ENCODE measurements at regions not wholly inside any gene's neighbourhood (a gene's known extent, or its start where the extent isn't known, plus 50 kb on each side); places are given as distances from the start of the nearest gene placed in this dataset.

GRCh38 chr2:235149736-235150135, 197.9 kb downstream of the SH3BP4 start:
- intact Hi-C loops (cut with DNase I; ENCODE audit: low total_unique reads): no loop called here
- DNase-seq (ENCODE audit: low spot score in 2 of 2): no peak
- peaks cover 0 to 2% of the 10 kb centered on the region in 2 donors for H3K4me1 ChIP-seq
- no peaks in the 10 kb centered on the region for H3K27me3 ChIP-seq
- no peaks in the 10 kb centered on the region for H3K9me3 ChIP-seq
- H3K4me3 ChIP-seq: no peak overlapping the region
- no peak for TF ChIP-seq POLR2AphosphoS5 (IDR thresholded peaks at IDR 0.05)
- no peak for TF ChIP-seq POLR2A (IDR thresholded peaks at IDR 0.05)
- TF ChIP-seq CTCF (IDR thresholded peaks at IDR 0.05): no peak
- peak overlapping the region in 1 of 2 donors; percentile 62 for H3K27ac ChIP-seq
- H3K36me3 ChIP-seq: no peaks in the 10 kb centered on the region

- Histone ChIP-seq H3K4me3 (no peak overlapping the region), H3K27me3 (no peaks in the 10 kb centered on the region), H3K27ac (no peak overlapping the region), H3K36me3 (no peaks in the 10 kb centered on the region), H3K9me3 (no peaks in the 10 kb centered on the region), H3K4me1 (peaks cover 0 to 2% of the 10 kb centered on the region in 2 donors)
- intact Hi-C loops (cut with DNase I; ENCODE audit: low total_unique reads): no loop called here
- DNase-seq (ENCODE audit: low spot score in 2 of 2): no peak
- TF ChIP-seq POLR2AphosphoS5 (IDR thresholded peaks at IDR 0.05) (no peak), POLR2A (IDR thresholded peaks at IDR 0.05) (no peak), CTCF (IDR thresholded peaks at IDR 0.05) (no peak)
Measured at GRCh38 chr2:235151152-235151551, 199.3 kb downstream of the SH3BP4 start.

GRCh38 chr2:235155163-235155562, 203.3 kb downstream of the SH3BP4 start:
- Histone ChIP-seq H3K27me3 (no peaks in the 10 kb centered on the region), H3K27ac (no peak overlapping the region), H3K9me3 (no peaks in the 10 kb centered on the region), H3K4me1 (no peaks in the 10 kb centered on the region), H3K4me3 (no peak overlapping the region), H3K36me3 (no peaks in the 10 kb centered on the region)
- DNase-seq (ENCODE audit: low spot score in 2 of 2): no peak
- intact Hi-C loops (cut with DNase I; ENCODE audit: low total_unique reads): no loop called here
- TF ChIP-seq POLR2AphosphoS5 (IDR thresholded peaks at IDR 0.05) (no peak), POLR2A (IDR thresholded peaks at IDR 0.05) (no peak), CTCF (IDR thresholded peaks at IDR 0.05) (no peak)

- no peak for DNase-seq (ENCODE audit: low spot score in 2 of 2)
- H3K9me3 ChIP-seq: no peaks in the 10 kb centered on the region
- TF ChIP-seq CTCF (IDR thresholded peaks at IDR 0.05) (no peak), POLR2A (IDR thresholded peaks at IDR 0.05) (no peak), POLR2AphosphoS5 (IDR thresholded peaks at IDR 0.05) (no peak)
- H3K27ac ChIP-seq: no peak overlapping the region
- no peaks in the 10 kb centered on the region for H3K27me3 ChIP-seq
- intact Hi-C loops (cut with DNase I; ENCODE audit: low total_unique reads): no loop called here
- no peaks in the 10 kb centered on the region for H3K36me3 ChIP-seq
- H3K4me3 ChIP-seq: no peak overlapping the region
- no peaks in the 10 kb centered on the region for H3K4me1 ChIP-seq
Measured at GRCh38 chr2:235156055-235156454, 204.2 kb downstream of the SH3BP4 start.

GRCh38 chr2:235157746-235158482, 206.1 kb downstream of the SH3BP4 start:
- intact Hi-C loops (cut with DNase I; ENCODE audit: low total_unique reads): no loop called here
- no peak for DNase-seq (ENCODE audit: low spot score in 2 of 2)
- H3K27me3 ChIP-seq: no peaks in the 10 kb centered on the region
- no peaks in the 10 kb centered on the region for H3K9me3 ChIP-seq
- H3K36me3 ChIP-seq: no peaks in the 10 kb centered on the region
- no peak overlapping the region for H3K4me3 ChIP-seq
- H3K27ac ChIP-seq: no peak overlapping the region
- TF ChIP-seq POLR2A (IDR thresholded peaks at IDR 0.05) (no peak), CTCF (IDR thresholded peaks at IDR 0.05) (no peak), POLR2AphosphoS5 (IDR thresholded peaks at IDR 0.05) (no peak)
- no peaks in the 10 kb centered on the region for H3K4me1 ChIP-seq

All from breast epithelium (tissue), 4 donors.